Testis (tissue), 2 donors: ENCODE measurements at regions not wholly inside any gene's neighbourhood (a gene's known extent, or its start where the extent isn't known, plus 50 kb on each side); places are given as distances from the start of the nearest gene placed in this dataset.

Experiments used
- POLR2A ChIP-seq: fragments of 450-650 bp; IDR thresholded peaks from one replicate; pipeline ENCODE4 v1.6.1; 2017; ENCODE audit warnings: antibody characterized with exemption, mild to moderate bottlenecking, moderate library complexity
- TF ChIP-seq, protein P1 (sequence below), 3 experiments: fragments of 450-650 bp in 2 of 3; fragments of 200-600 bp in 1 of 3; sonication (generic) in 1 of 3; IDR thresholded peaks; one replicate each; pipeline ENCODE4 v1.5.1; 2016 to 2019; ENCODE audit warnings: antibody characterized with exemption in 3 of 3, mild to moderate bottlenecking in 2 of 3, moderate library complexity in 1 of 3

DNA sequence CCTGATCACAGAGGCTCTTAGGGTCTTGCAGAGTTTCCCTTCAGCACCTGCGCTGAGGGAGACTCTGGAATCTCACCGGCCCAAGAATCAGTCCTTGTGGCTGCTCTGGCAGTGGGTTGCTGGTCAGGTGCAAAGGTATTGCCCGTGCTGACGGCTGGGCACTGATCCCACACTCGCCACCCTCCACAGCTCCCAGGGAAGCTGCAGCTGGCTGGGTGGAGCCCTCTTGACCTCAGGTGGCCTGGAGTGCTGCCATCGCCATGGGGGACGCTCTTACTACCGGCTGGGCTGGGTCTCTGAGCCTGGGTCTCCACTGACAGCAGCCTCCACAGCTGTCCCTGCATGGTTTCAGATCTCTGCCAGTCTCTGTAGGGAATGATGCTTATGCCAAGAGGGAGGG lies 52.6 kb upstream of the EPHB3 start:
- TF ChIP-seq, protein P1, sequence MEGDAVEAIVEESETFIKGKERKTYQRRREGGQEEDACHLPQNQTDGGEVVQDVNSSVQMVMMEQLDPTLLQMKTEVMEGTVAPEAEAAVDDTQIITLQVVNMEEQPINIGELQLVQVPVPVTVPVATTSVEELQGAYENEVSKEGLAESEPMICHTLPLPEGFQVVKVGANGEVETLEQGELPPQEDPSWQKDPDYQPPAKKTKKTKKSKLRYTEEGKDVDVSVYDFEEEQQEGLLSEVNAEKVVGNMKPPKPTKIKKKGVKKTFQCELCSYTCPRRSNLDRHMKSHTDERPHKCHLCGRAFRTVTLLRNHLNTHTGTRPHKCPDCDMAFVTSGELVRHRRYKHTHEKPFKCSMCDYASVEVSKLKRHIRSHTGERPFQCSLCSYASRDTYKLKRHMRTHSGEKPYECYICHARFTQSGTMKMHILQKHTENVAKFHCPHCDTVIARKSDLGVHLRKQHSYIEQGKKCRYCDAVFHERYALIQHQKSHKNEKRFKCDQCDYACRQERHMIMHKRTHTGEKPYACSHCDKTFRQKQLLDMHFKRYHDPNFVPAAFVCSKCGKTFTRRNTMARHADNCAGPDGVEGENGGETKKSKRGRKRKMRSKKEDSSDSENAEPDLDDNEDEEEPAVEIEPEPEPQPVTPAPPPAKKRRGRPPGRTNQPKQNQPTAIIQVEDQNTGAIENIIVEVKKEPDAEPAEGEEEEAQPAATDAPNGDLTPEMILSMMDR (IDR thresholded peaks at IDR 0.05) = no peak
- no peak for TF ChIP-seq POLR2A
